ENCODE measurements at regions not wholly inside any gene's neighbourhood (a gene's known extent, or its start where the extent isn't known, plus 50 kb on each side); places are given as distances from the start of the nearest gene placed in this dataset.
"Not testable (repeated sequence)": the region's sequence is repeated elsewhere in the genome, so short reads cannot be mapped to it uniquely, and the experiment has no call there.

GRCh38 chr3:152583963-152584362 is 251.0 kb upstream of the P2RY1 start:
- no peak for DNase-seq

GRCh38 chr3:152586974-152587373 is 248.0 kb upstream of the P2RY1 start:
- no peak for DNase-seq

GRCh38 chr3:152587861-152588260 is 247.1 kb upstream of the P2RY1 start:
- no peak for DNase-seq

- no peak for DNase-seq
These were observed 245.3 kb upstream of the P2RY1 start for GRCh38 chr3:152589644-152590043.

- no peak for DNase-seq
These were observed 243.4 kb upstream of the P2RY1 start for GRCh38 chr3:152591515-152591914.

GRCh38 chr3:152593242-152593641 is 241.7 kb upstream of the P2RY1 start:
- no peak for DNase-seq

- DNase-seq, result peak in 1 of 2 donors; percentile 30
These were observed 238.7 kb upstream of the P2RY1 start for GRCh38 chr3:152595975-152596821.

- DNase-seq, result not testable (repeated sequence)
These were observed 238.1 kb upstream of the P2RY1 start for GRCh38 chr3:152596832-152597231.

GRCh38 chr3:152606146-152606545 is 228.8 kb upstream of the P2RY1 start:
- DNase-seq, result peak in 1 of 2 donors; percentile 12

GRCh38 chr3:152607179-152607578 is 227.8 kb upstream of the P2RY1 start:
- DNase-seq, result no peak

GRCh38 chr3:152608696-152609594 is 226.0 kb upstream of the P2RY1 start:
- DNase-seq, result no peak

- no peak for DNase-seq
These were observed 225.0 kb upstream of the P2RY1 start for GRCh38 chr3:152609891-152610290.

GRCh38 chr3:152610622-152611021 is 224.3 kb upstream of the P2RY1 start:
- DNase-seq, result no peak

- DNase-seq, result peak in 1 of 2 donors; percentile 50
These were observed 223.0 kb upstream of the P2RY1 start for GRCh38 chr3:152611905-152612304.

- DNase-seq, result no peak
These were observed 221.1 kb upstream of the P2RY1 start for GRCh38 chr3:152613851-152614250.

- no peak for DNase-seq
These were observed 219.2 kb upstream of the P2RY1 start for GRCh38 chr3:152615681-152616080.

GRCh38 chr3:152617609-152618008 is 217.3 kb upstream of the P2RY1 start:
- no peak for DNase-seq

- DNase-seq, result no peak
These were observed 216.4 kb upstream of the P2RY1 start for GRCh38 chr3:152618529-152618928.

- DNase-seq, result no peak
These were observed 215.2 kb upstream of the P2RY1 start for GRCh38 chr3:152619691-152620090.

- DNase-seq, result peak; percentile 28 to 78
These were observed 214.5 kb upstream of the P2RY1 start for GRCh38 chr3:152620395-152620794.

- peak in 1 of 2 donors; percentile 57 for DNase-seq
These were observed 213.7 kb upstream of the P2RY1 start for GRCh38 chr3:152621006-152621868.

GRCh38 chr3:152621967-152622810 is 212.7 kb upstream of the P2RY1 start:
- no peak for DNase-seq
